ENCODE measurements at regions not wholly inside any gene's neighbourhood (a gene's known extent, or its start where the extent isn't known, plus 50 kb on each side); places are given as distances from the start of the nearest gene placed in this dataset.

GRCh38 chr10:120960725-120961124, 109.6 kb downstream of the WDR11 start:
- Histone ChIP-seq H3K27ac (ENCODE audit: low read depth, low read length) (no peak overlapping the region), H3K4me1 (ENCODE audit: control insufficient read depth in 3 of 3, insufficient read depth in 3 of 3, low read length in 3 of 3) (peaks cover 0 to 3% (median 0%) of the 10 kb centered on the region in 3 donors), H3K4me3 (ENCODE audit: low read length in 3 of 3) (no peak overlapping the region), H3K9me3 (ENCODE audit: control insufficient read depth in 3 of 3, low read length in 3 of 3) (no peaks in the 10 kb centered on the region), H3K36me3 (ENCODE audit: control insufficient read depth in 3 of 3, insufficient read depth in 3 of 3, low read length in 3 of 3) (no peaks in the 10 kb centered on the region), H3K27me3 (ENCODE audit: control insufficient read depth in 3 of 3, insufficient read depth in 3 of 3, low read length in 3 of 3) (peaks cover 3 to 17% (median 6%) of the 10 kb centered on the region in 3 donors), H3K9ac (ENCODE audit: low read depth in 1 of 3, low read length in 3 of 3) (no peak overlapping the region)

DNA sequence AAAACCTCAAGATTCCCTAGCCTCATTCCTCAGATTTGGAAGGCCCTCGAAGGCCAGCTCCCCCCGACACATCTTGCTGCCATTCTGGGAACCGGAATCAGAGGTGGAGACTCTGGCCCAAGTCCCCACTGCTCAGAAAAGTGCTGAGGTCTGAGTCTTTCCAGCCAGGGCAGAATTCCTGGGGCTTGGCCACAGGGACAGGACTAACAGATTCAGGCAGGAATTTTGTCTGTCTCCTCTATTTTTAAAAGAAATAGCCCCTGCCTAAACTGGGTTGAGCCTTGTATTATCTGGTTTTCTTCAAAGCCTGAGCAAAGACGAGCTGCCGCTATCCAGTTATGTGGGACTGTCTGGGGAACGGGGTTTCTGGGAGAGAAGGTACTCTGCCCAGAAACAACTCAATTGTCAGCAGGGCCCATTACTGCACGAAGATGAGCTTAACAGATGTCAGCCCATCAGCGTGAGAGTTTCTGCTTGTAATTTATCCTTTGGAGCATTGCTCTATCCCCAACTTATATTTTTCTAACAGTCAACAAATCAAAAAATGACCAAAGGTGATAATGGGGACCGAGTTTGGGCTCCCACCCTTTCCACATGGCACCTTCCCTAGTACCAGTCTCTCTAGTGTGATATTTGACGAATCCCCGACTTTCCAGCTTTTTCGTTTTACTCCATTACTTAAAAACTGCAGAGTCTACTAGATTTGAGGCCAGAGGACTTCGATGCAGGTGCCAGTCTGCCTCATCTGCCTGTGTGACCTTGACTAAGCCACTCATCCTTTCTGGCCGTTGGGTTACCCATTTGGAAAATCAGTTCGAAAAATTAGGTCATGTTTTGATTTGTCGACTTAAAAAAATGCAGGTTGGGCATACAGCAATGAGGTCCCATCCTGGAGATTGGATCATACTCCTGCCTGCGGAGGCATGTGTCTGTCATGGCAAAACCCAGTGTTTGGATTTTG, 110.9 kb downstream of the WDR11 start:
- Histone ChIP-seq H3K27ac (ENCODE audit: low read depth, low read length) (no peak overlapping the region), H3K9ac (ENCODE audit: low read depth in 1 of 3, low read length in 3 of 3) (no peak overlapping the region), H3K4me3 (ENCODE audit: low read length in 3 of 3) (no peak overlapping the region), H3K27me3 (ENCODE audit: control insufficient read depth in 3 of 3, insufficient read depth in 3 of 3, low read length in 3 of 3) (peaks cover 3 to 17% (median 6%) of the 10 kb centered on the region in 3 donors), H3K9me3 (ENCODE audit: control insufficient read depth in 3 of 3, low read length in 3 of 3) (no peaks in the 10 kb centered on the region), H3K36me3 (ENCODE audit: control insufficient read depth in 3 of 3, insufficient read depth in 3 of 3, low read length in 3 of 3) (no peaks in the 10 kb centered on the region), H3K4me1 (ENCODE audit: control insufficient read depth in 3 of 3, insufficient read depth in 3 of 3, low read length in 3 of 3) (peaks cover 0 to 3% (median 0%) of the 10 kb centered on the region in 3 donors)

- H3K27me3 ChIP-seq (ENCODE audit: control insufficient read depth in 3 of 3, insufficient read depth in 3 of 3, low read length in 3 of 3): peaks cover 3 to 16% (median 4%) of the 10 kb centered on the region in 3 donors
- H3K9me3 ChIP-seq (ENCODE audit: control insufficient read depth in 3 of 3, low read length in 3 of 3): no peaks in the 10 kb centered on the region
- H3K36me3 ChIP-seq (ENCODE audit: control insufficient read depth in 3 of 3, insufficient read depth in 3 of 3, low read length in 3 of 3): no peaks in the 10 kb centered on the region
- H3K9ac ChIP-seq (ENCODE audit: low read depth in 1 of 3, low read length in 3 of 3): no peak overlapping the region
- peaks cover 0 to 3% (median 0%) of the 10 kb centered on the region in 3 donors for H3K4me1 ChIP-seq (ENCODE audit: control insufficient read depth in 3 of 3, insufficient read depth in 3 of 3, low read length in 3 of 3)
- H3K4me3 ChIP-seq (ENCODE audit: low read length in 3 of 3): no peak overlapping the region
- H3K27ac ChIP-seq (ENCODE audit: low read depth, low read length): no peak overlapping the region
Measured at GRCh38 chr10:120962756-120963593, 111.8 kb downstream of the WDR11 start.

GRCh38 chr10:120963594-120964220, 112.5 kb downstream of the WDR11 start:
- Histone ChIP-seq H3K27ac (ENCODE audit: low read depth, low read length) (no peak overlapping the region), H3K9me3 (ENCODE audit: control insufficient read depth in 3 of 3, low read length in 3 of 3) (no peaks in the 10 kb centered on the region), H3K4me1 (ENCODE audit: control insufficient read depth in 3 of 3, insufficient read depth in 3 of 3, low read length in 3 of 3) (peaks cover 0 to 3% (median 0%) of the 10 kb centered on the region in 3 donors), H3K27me3 (ENCODE audit: control insufficient read depth in 3 of 3, insufficient read depth in 3 of 3, low read length in 3 of 3) (peaks cover 3 to 13% (median 3%) of the 10 kb centered on the region in 3 donors), H3K9ac (ENCODE audit: low read depth in 1 of 3, low read length in 3 of 3) (no peak overlapping the region), H3K4me3 (ENCODE audit: low read length in 3 of 3) (no peak overlapping the region), H3K36me3 (ENCODE audit: control insufficient read depth in 3 of 3, insufficient read depth in 3 of 3, low read length in 3 of 3) (no peaks in the 10 kb centered on the region)

- Histone ChIP-seq H3K4me3 (ENCODE audit: low read length in 3 of 3) (no peak overlapping the region), H3K9me3 (ENCODE audit: control insufficient read depth in 3 of 3, low read length in 3 of 3) (no peaks in the 10 kb centered on the region), H3K36me3 (ENCODE audit: control insufficient read depth in 3 of 3, insufficient read depth in 3 of 3, low read length in 3 of 3) (no peaks in the 10 kb centered on the region), H3K4me1 (ENCODE audit: control insufficient read depth in 3 of 3, insufficient read depth in 3 of 3, low read length in 3 of 3) (peaks cover 0 to 3% (median 0%) of the 10 kb centered on the region in 3 donors), H3K9ac (ENCODE audit: low read depth in 1 of 3, low read length in 3 of 3) (no peak overlapping the region), H3K27ac (ENCODE audit: low read depth, low read length) (no peak overlapping the region), H3K27me3 (ENCODE audit: control insufficient read depth in 3 of 3, insufficient read depth in 3 of 3, low read length in 3 of 3) (peaks cover 3 to 13% (median 13%) of the 10 kb centered on the region in 3 donors)
Measured at GRCh38 chr10:120966657-120967045, 115.5 kb downstream of the WDR11 start.

DNA sequence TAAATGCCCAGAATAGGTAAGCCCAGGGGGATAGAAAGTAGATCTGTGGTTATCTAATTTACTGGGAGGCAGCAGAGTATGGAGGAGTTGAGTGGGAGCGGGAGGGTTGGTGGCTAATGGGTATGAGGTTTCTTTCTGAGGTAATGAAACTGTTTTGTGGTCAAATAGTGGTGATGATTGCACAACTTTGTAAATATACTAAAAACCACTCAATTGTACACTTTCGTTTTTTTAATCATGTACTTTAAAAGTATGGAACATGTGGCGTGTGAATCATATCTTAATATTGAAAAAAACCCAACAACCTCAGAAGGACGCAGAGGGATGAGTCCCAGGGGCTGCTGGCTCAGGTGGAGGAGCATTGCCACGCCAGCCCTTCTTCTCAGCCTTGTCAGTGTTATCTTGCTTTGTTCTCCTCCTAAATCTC, 118.1 kb downstream of the WDR11 start:
- H3K9ac ChIP-seq (ENCODE audit: low read depth in 1 of 3, low read length in 3 of 3): no peak overlapping the region

GRCh38 chr10:120970595-120971529, 119.7 kb downstream of the WDR11 start:
- Histone ChIP-seq H3K4me3 (ENCODE audit: low read length in 3 of 3) (no peak overlapping the region), H3K9ac (ENCODE audit: low read depth in 1 of 3, low read length in 3 of 3) (no peak overlapping the region), H3K27ac (ENCODE audit: low read depth, low read length) (no peak overlapping the region), H3K27me3 (ENCODE audit: control insufficient read depth in 3 of 3, insufficient read depth in 3 of 3, low read length in 3 of 3) (peaks cover 3 to 21% (median 9%) of the 10 kb centered on the region in 3 donors), H3K36me3 (ENCODE audit: control insufficient read depth in 3 of 3, insufficient read depth in 3 of 3, low read length in 3 of 3) (no peaks in the 10 kb centered on the region), H3K4me1 (ENCODE audit: control insufficient read depth in 3 of 3, insufficient read depth in 3 of 3, low read length in 3 of 3) (no peaks in the 10 kb centered on the region), H3K9me3 (ENCODE audit: control insufficient read depth in 3 of 3, low read length in 3 of 3) (peaks cover 0 to 23% (median 2%) of the 10 kb centered on the region in 3 donors)

More for the DNA sequence above, 118.1 kb downstream of the WDR11 start:
- H3K4me1 ChIP-seq (ENCODE audit: control insufficient read depth in 3 of 3, insufficient read depth in 3 of 3, low read length in 3 of 3): no peaks in the 10 kb centered on the region
- no peak overlapping the region for H3K27ac ChIP-seq (ENCODE audit: low read depth, low read length)
- H3K36me3 ChIP-seq (ENCODE audit: control insufficient read depth in 3 of 3, insufficient read depth in 3 of 3, low read length in 3 of 3): no peaks in the 10 kb centered on the region
- H3K27me3 ChIP-seq (ENCODE audit: control insufficient read depth in 3 of 3, insufficient read depth in 3 of 3, low read length in 3 of 3): peaks cover 5 to 19% (median 6%) of the 10 kb centered on the region in 3 donors
- no peak overlapping the region for H3K4me3 ChIP-seq (ENCODE audit: low read length in 3 of 3)
- peaks cover 0 to 11% (median 2%) of the 10 kb centered on the region in 3 donors for H3K9me3 ChIP-seq (ENCODE audit: control insufficient read depth in 3 of 3, low read length in 3 of 3)

- Histone ChIP-seq H3K9me3 (ENCODE audit: control insufficient read depth in 3 of 3, low read length in 3 of 3) (peaks cover 0 to 25% (median 2%) of the 10 kb centered on the region in 3 donors), H3K27ac (ENCODE audit: low read depth, low read length) (no peak overlapping the region), H3K9ac (ENCODE audit: low read depth in 1 of 3, low read length in 3 of 3) (no peak overlapping the region), H3K4me3 (ENCODE audit: low read length in 3 of 3) (no peak overlapping the region), H3K36me3 (ENCODE audit: control insufficient read depth in 3 of 3, insufficient read depth in 3 of 3, low read length in 3 of 3) (no peaks in the 10 kb centered on the region), H3K4me1 (ENCODE audit: control insufficient read depth in 3 of 3, insufficient read depth in 3 of 3, low read length in 3 of 3) (no peaks in the 10 kb centered on the region), H3K27me3 (ENCODE audit: control insufficient read depth in 3 of 3, insufficient read depth in 3 of 3, low read length in 3 of 3) (peaks cover 11 to 28% (median 17%) of the 10 kb centered on the region in 3 donors)
Measured at GRCh38 chr10:120971671-120972070, 120.5 kb downstream of the WDR11 start.

DNA sequence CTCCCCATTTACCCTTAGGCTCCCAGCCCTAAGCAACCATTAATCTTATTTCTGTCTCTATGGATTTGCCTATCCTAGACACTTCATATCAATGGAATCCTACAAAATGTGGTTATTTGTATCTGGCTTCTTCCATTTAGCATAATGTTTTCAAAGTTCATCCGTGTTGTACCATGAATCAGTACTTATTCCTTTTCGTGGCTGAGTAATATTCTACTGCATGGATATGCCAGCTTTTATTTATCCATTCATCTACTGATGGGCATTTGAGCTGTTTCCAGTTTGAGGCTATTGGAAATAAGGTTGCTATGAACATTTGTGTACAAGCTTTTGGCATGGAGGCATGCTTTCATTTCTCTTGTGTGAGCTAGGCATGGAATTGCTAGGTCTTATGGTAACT, 121.1 kb downstream of the WDR11 start:
- Histone ChIP-seq H3K27ac (ENCODE audit: low read depth, low read length) (no peak overlapping the region), H3K9ac (ENCODE audit: low read depth in 1 of 3, low read length in 3 of 3) (no peak overlapping the region), H3K27me3 (ENCODE audit: control insufficient read depth in 3 of 3, insufficient read depth in 3 of 3, low read length in 3 of 3) (peaks cover 12 to 31% (median 19%) of the 10 kb centered on the region in 3 donors), H3K36me3 (ENCODE audit: control insufficient read depth in 3 of 3, insufficient read depth in 3 of 3, low read length in 3 of 3) (no peaks in the 10 kb centered on the region), H3K4me1 (ENCODE audit: control insufficient read depth in 3 of 3, insufficient read depth in 3 of 3, low read length in 3 of 3) (no peaks in the 10 kb centered on the region), H3K4me3 (ENCODE audit: low read length in 3 of 3) (no peak overlapping the region), H3K9me3 (ENCODE audit: control insufficient read depth in 3 of 3, low read length in 3 of 3) (peaks cover 0 to 25% (median 2%) of the 10 kb centered on the region in 3 donors)

Data from skeletal muscle tissue (tissue), 3 donors.